ENCODE measurements at regions not wholly inside any gene's neighbourhood (a gene's known extent, or its start where the extent isn't known, plus 50 kb on each side); places are given as distances from the start of the nearest gene placed in this dataset.

- Mint-ChIP-seq H3K36me3 (ENCODE audit: insufficient read depth, unreplicated experiment) (no peaks in the 10 kb centered on the region), H3K9me3 (ENCODE audit: unreplicated experiment) (no peaks in the 10 kb centered on the region), H3K27ac (ENCODE audit: low read depth, unreplicated experiment) (no peak overlapping the region), H3K27me3 (ENCODE audit: insufficient read depth, unreplicated experiment) (no peaks in the 10 kb centered on the region), H3K4me3 (ENCODE audit: unreplicated experiment) (no peak overlapping the region), H3K4me1 (ENCODE audit: insufficient read depth, unreplicated experiment) (no peaks in the 10 kb centered on the region)
- TF ChIP-seq CTCF (IDR thresholded peaks at IDR 0.05; ENCODE audit: unreplicated experiment): no peak
- intact Hi-C loops (cut with micrococcal nuclease): no loop called here
- POLR2A ChIA-PET: interaction anchor here (1.0 kb wide), 1 partner anchor 18 kb away, joined by 3 read pairs; no protein-coding TSS in a partner anchor
- no peak for DNase-seq (ENCODE audit: unreplicated experiment)
- no TSS peak for BruUV-seq (replicated peaks)
- CTCF ChIA-PET: interaction anchor here (0.7 to 1.4 kb wide), 2 partner anchors 53 to 295 kb away, joined by 3 to 5 read pairs; no protein-coding TSS in a partner anchor
Measured at GRCh38 chr7:118045629-118046028, 138.3 kb upstream of the LSM8 start.

GRCh38 chr7:118046086-118046485, 137.9 kb upstream of the LSM8 start:
- ChIA-PET POLR2A (no interaction called here), CTCF (interaction anchor here (1.4 kb wide), 1 partner anchor 295 kb away, joined by 5 read pairs; no protein-coding TSS in a partner anchor)
- H3K4me1 Mint-ChIP-seq (ENCODE audit: insufficient read depth, unreplicated experiment): no peaks in the 10 kb centered on the region
- H3K27me3 Mint-ChIP-seq (ENCODE audit: insufficient read depth, unreplicated experiment): no peaks in the 10 kb centered on the region
- H3K4me3 Mint-ChIP-seq (ENCODE audit: unreplicated experiment): no peak overlapping the region
- no peaks in the 10 kb centered on the region for H3K9me3 Mint-ChIP-seq (ENCODE audit: unreplicated experiment)
- no peak overlapping the region for H3K27ac Mint-ChIP-seq (ENCODE audit: low read depth, unreplicated experiment)
- no TSS peak for BruUV-seq (replicated peaks)
- H3K36me3 Mint-ChIP-seq (ENCODE audit: insufficient read depth, unreplicated experiment): no peaks in the 10 kb centered on the region
- DNase-seq (ENCODE audit: unreplicated experiment): no peak
- intact Hi-C loops (cut with micrococcal nuclease): no loop called here
- no peak for TF ChIP-seq CTCF (IDR thresholded peaks at IDR 0.05; ENCODE audit: unreplicated experiment)

GRCh38 chr7:118046801-118047200, 137.2 kb upstream of the LSM8 start:
- no peak overlapping the region for H3K4me3 Mint-ChIP-seq (ENCODE audit: unreplicated experiment)
- TF ChIP-seq CTCF (IDR thresholded peaks at IDR 0.05; ENCODE audit: unreplicated experiment): no peak
- H3K27me3 Mint-ChIP-seq (ENCODE audit: insufficient read depth, unreplicated experiment): no peaks in the 10 kb centered on the region
- POLR2A ChIA-PET: no interaction called here
- no peaks in the 10 kb centered on the region for H3K36me3 Mint-ChIP-seq (ENCODE audit: insufficient read depth, unreplicated experiment)
- no peaks in the 10 kb centered on the region for H3K4me1 Mint-ChIP-seq (ENCODE audit: insufficient read depth, unreplicated experiment)
- no peak overlapping the region for H3K27ac Mint-ChIP-seq (ENCODE audit: low read depth, unreplicated experiment)
- intact Hi-C loops (cut with micrococcal nuclease): no loop called here
- DNase-seq (ENCODE audit: unreplicated experiment): no peak
- no TSS peak for BruUV-seq (replicated peaks)
- CTCF ChIA-PET: no interaction called here
- no peaks in the 10 kb centered on the region for H3K9me3 Mint-ChIP-seq (ENCODE audit: unreplicated experiment)

GRCh38 chr7:118052336-118052735, 131.6 kb upstream of the LSM8 start:
- no peak overlapping the region for H3K4me3 Mint-ChIP-seq (ENCODE audit: unreplicated experiment)
- no peaks in the 10 kb centered on the region for H3K36me3 Mint-ChIP-seq (ENCODE audit: insufficient read depth, unreplicated experiment)
- no peaks in the 10 kb centered on the region for H3K9me3 Mint-ChIP-seq (ENCODE audit: unreplicated experiment)
- DNase-seq (ENCODE audit: unreplicated experiment): no peak
- intact Hi-C loops (cut with micrococcal nuclease): no loop called here
- no peak for TF ChIP-seq CTCF (IDR thresholded peaks at IDR 0.05; ENCODE audit: unreplicated experiment)
- POLR2A ChIA-PET: no interaction called here
- no TSS peak for BruUV-seq (replicated peaks)
- no peaks in the 10 kb centered on the region for H3K27me3 Mint-ChIP-seq (ENCODE audit: insufficient read depth, unreplicated experiment)
- peaks cover 7% of the 10 kb centered on the region for H3K4me1 Mint-ChIP-seq (ENCODE audit: insufficient read depth, unreplicated experiment)
- CTCF ChIA-PET: interaction anchor here (1.0 kb wide), 1 partner anchor 59 kb away, joined by 3 read pairs; no protein-coding TSS in a partner anchor
- H3K27ac Mint-ChIP-seq (ENCODE audit: low read depth, unreplicated experiment): no peak overlapping the region

All from MCF 10A (cell line).